Fibroblast of skin of right biceps (primary cell): ENCODE measurements at regions not wholly inside any gene's neighbourhood (a gene's known extent, or its start where the extent isn't known, plus 50 kb on each side); places are given as distances from the start of the nearest gene placed in this dataset.

Experiments
- DNase-seq: peaks from one replicate; pipeline ENCODE4 v3.0.0-alpha.2; 2013

GRCh38 chr6:144999127-144999526 lies 714.0 kb downstream of the UTRN start:
- DNase-seq = peak; percentile 12

- no peak for DNase-seq
Observed at GRCh38 chr6:145003145-145003544, 718.0 kb downstream of the UTRN start.

- no peak for DNase-seq
Observed at GRCh38 chr6:145006914-145007313, 721.8 kb downstream of the UTRN start.

- no peak for DNase-seq
Observed at GRCh38 chr6:145008715-145009114, 723.6 kb downstream of the UTRN start.

GRCh38 chr6:145009711-145010110 lies 724.6 kb downstream of the UTRN start:
- DNase-seq = no peak

- DNase-seq = peak; percentile 45
Observed at GRCh38 chr6:145012039-145012662, 723.2 kb downstream of the EPM2A start.

- peak; percentile 94 for DNase-seq
Observed at GRCh38 chr6:145015739-145016558, 719.4 kb downstream of the EPM2A start.

- no peak for DNase-seq
Observed at GRCh38 chr6:145017051-145017450, 718.3 kb downstream of the EPM2A start.

GRCh38 chr6:145017516-145017915 lies 717.8 kb downstream of the EPM2A start:
- DNase-seq = peak; percentile 34

- no peak for DNase-seq
Observed at GRCh38 chr6:145018027-145018426, 717.3 kb downstream of the EPM2A start.

- DNase-seq = no peak
Observed at GRCh38 chr6:145020114-145020513, 715.2 kb downstream of the EPM2A start.

- DNase-seq = no peak
Observed at GRCh38 chr6:145020543-145020942, 714.8 kb downstream of the EPM2A start.

- DNase-seq = no peak
Observed at GRCh38 chr6:145022199-145022796, 713.0 kb downstream of the EPM2A start.

GRCh38 chr6:145023116-145023726 lies 712.1 kb downstream of the EPM2A start:
- DNase-seq = no peak

- DNase-seq = no peak
Observed at GRCh38 chr6:145025488-145025887, 709.8 kb downstream of the EPM2A start.

- DNase-seq = no peak
Observed at GRCh38 chr6:145026267-145026679, 709.0 kb downstream of the EPM2A start.

- DNase-seq = peak; percentile 47
Observed at GRCh38 chr6:145028144-145028818, 707.0 kb downstream of the EPM2A start.

- peak; percentile 33 for DNase-seq
Observed at GRCh38 chr6:145031001-145031400, 704.3 kb downstream of the EPM2A start.

GRCh38 chr6:145031962-145032361 lies 703.4 kb downstream of the EPM2A start:
- DNase-seq = no peak

- DNase-seq = peak; percentile 8
Observed at GRCh38 chr6:145032562-145033145, 702.7 kb downstream of the EPM2A start.

- DNase-seq = no peak
Observed at GRCh38 chr6:145034664-145035063, 700.7 kb downstream of the EPM2A start.

- DNase-seq = peak; percentile 31
Observed at GRCh38 chr6:145036236-145036635, 699.1 kb downstream of the EPM2A start.
